HFF-Myc (cell line): ENCODE measurements at regions not wholly inside any gene's neighbourhood (a gene's known extent, or its start where the extent isn't known, plus 50 kb on each side); places are given as distances from the start of the nearest gene placed in this dataset.

Source experiments
- DNase-seq: peaks from one replicate; pipeline ENCODE4 v3.0.0-alpha.2; 2011; ENCODE audit warnings: low read depth; ENCODE audit errors: extremely low read depth
- H3K4me3 ChIP-seq: replicated peaks from 2 replicates; pipeline ENCODE4 v1.5.1; 2011; ENCODE audit warnings: low read depth, mild to moderate bottlenecking, control low read depth, low read length
- TF ChIP-seq, protein P1 (sequence below): IDR thresholded peaks from 2 replicates; pipeline ENCODE4 v1.5.1; 2012; ENCODE audit warnings: mild to moderate bottlenecking, low read depth, low read length, control low read depth; ENCODE audit errors: missing control alignments

- DNase-seq, result no peak
- TF ChIP-seq, protein P1, sequence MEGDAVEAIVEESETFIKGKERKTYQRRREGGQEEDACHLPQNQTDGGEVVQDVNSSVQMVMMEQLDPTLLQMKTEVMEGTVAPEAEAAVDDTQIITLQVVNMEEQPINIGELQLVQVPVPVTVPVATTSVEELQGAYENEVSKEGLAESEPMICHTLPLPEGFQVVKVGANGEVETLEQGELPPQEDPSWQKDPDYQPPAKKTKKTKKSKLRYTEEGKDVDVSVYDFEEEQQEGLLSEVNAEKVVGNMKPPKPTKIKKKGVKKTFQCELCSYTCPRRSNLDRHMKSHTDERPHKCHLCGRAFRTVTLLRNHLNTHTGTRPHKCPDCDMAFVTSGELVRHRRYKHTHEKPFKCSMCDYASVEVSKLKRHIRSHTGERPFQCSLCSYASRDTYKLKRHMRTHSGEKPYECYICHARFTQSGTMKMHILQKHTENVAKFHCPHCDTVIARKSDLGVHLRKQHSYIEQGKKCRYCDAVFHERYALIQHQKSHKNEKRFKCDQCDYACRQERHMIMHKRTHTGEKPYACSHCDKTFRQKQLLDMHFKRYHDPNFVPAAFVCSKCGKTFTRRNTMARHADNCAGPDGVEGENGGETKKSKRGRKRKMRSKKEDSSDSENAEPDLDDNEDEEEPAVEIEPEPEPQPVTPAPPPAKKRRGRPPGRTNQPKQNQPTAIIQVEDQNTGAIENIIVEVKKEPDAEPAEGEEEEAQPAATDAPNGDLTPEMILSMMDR, result no peak
- H3K4me3 ChIP-seq, result no peak overlapping the region
Observed at GRCh38 chr5:52342361-52342760, 445.4 kb upstream of the ITGA1 start.

DNA sequence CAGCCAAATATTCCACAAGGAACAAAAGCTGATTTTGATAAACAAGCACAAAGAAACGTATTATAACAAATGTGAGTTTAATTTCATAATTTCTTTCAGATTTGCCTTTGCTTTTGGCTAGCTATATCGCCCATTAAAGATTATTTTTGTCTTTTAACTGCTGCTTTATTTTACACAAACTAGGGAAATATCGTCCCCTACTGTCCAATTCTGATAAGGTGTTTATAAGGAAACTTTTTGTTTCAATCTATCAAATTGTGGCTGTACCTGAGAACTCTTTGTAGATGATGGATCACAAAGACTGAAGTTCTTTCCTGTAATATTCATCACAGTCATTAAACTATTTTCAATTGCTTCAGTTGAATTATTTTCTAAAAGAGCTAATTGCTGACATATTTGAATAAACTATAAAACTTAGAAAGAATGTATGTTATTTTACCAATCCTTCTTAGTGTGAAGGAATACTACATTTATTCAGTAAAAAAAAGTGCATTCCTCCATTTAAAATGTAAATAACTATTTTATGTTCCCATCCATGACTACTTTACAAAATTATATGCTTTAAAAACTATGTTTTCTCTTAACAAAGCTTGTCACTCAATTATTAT lies 431.3 kb upstream of the ITGA1 start:
- TF ChIP-seq, protein P1, result peak; percentile 30
- DNase-seq, result no peak
- H3K4me3 ChIP-seq, result no peak overlapping the region

DNA sequence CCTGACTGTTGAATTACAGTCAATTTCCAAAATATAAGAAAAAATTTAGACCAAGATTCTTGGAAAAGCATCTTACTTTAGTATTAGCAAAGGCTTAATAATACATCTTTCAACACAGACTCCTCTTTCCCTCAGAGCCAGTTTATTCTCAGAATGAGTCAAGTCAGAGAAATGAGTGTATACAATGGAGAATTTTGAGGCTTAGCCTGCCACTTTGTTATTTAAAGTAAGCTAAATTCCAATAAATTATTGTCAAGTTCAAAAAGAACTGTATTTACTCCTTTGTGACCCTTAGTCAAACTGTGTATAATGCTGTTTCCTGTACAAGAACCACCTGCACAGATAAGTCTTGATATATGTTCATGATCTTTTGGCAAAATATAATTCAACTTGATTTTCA lies 428.5 kb upstream of the ITGA1 start:
- TF ChIP-seq, protein P1, result no peak
- no peak overlapping the region for H3K4me3 ChIP-seq
- DNase-seq, result no peak

GRCh38 chr5:52360985-52361384 lies 426.7 kb upstream of the ITGA1 start:
- no peak for DNase-seq
- TF ChIP-seq, protein P1, result no peak
- no peak overlapping the region for H3K4me3 ChIP-seq

DNA sequence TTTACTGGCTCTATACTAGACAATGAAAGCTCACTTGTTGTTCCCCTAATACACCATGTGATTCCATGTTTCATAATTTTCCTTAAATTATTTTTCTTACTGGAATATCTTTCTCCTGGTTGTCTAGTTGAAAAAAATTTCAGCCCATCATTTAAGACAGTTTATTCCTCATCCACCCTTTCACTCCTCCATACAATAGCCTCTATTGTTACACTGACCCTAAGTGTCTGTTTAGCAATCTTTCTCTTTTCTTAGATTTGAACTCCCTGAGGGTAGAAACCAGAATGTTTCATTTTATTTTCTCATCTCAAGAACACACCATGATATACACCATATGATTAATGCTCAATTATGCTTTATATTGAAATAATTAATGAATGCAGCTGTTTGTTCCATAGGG lies 413.4 kb upstream of the ITGA1 start:
- TF ChIP-seq, protein P1, result no peak
- DNase-seq, result no peak
- H3K4me3 ChIP-seq, result no peak overlapping the region

- H3K4me3 ChIP-seq, result no peak overlapping the region
- no peak for DNase-seq
- TF ChIP-seq, protein P1, result no peak
Observed at GRCh38 chr5:52375969-52376368, 411.7 kb upstream of the ITGA1 start.

- H3K4me3 ChIP-seq, result no peak overlapping the region
- DNase-seq, result no peak
- TF ChIP-seq, protein P1, result no peak
Observed at GRCh38 chr5:52376592-52376991, 411.1 kb upstream of the ITGA1 start.
